ENCODE measurements at regions not wholly inside any gene's neighbourhood (a gene's known extent, or its start where the extent isn't known, plus 50 kb on each side); places are given as distances from the start of the nearest gene placed in this dataset.

GRCh38 chr19:27793644-27794493 lies 1419.1 kb downstream of the UQCRFS1 start (continued):
- TF ChIP-seq REST (IDR thresholded peaks at IDR 0.05; ENCODE audit: low read depth, low read length) (no peak), ZNF217 (IDR thresholded peaks at IDR 0.05) (no peak), MLLT1 (IDR thresholded peaks at IDR 0.05) (no peak; the same call in 1 of the 2 replicates), ZBTB40 (IDR thresholded peaks at IDR 0.05; ENCODE audit: borderline replicate concordance) (peak; percentile 74), PAX5 (IDR thresholded peaks at IDR 0.05; ENCODE audit: borderline replicate concordance, low read depth, low read length) (peak; percentile 88), CBX5 (IDR thresholded peaks at IDR 0.05; ENCODE audit: low read depth) (no peak), MTA2 (IDR thresholded peaks at IDR 0.05; ENCODE audit: low read depth) (peak; percentile 38; the same call in 1 of the 2 replicates), NRF1 (conservative IDR thresholded peaks at IDR 0.05; ENCODE audit: low read depth, low read length) (no peak), EP300 (IDR thresholded peaks at IDR 0.05; ENCODE audit: borderline replicate concordance in 1 of 2, control insufficient read depth in 1 of 2, low read depth in 2 of 2, low read length in 2 of 2) (no peak), HSF1 (IDR thresholded peaks at IDR 0.05; ENCODE audit: low read depth, low read length) (no peak), EZH2 (IDR thresholded peaks at IDR 0.05; ENCODE audit: borderline replicate concordance, control insufficient read depth, low read depth, low read length) (no peak), JUNB (IDR thresholded peaks at IDR 0.05) (no peak), RBBP5 (conservative IDR thresholded peaks at IDR 0.05) (no peak), POU2F2 (IDR thresholded peaks at IDR 0.05; ENCODE audit: borderline replicate concordance, low read depth, low read length) (peak; percentile 27; the same call in 1 of the 3 replicates)
